SW 1271 (cell line): ENCODE measurements at regions not wholly inside any gene's neighbourhood (a gene's known extent, or its start where the extent isn't known, plus 50 kb on each side); places are given as distances from the start of the nearest gene placed in this dataset.
"Not testable (repeated sequence)": the region's sequence is repeated elsewhere in the genome, so short reads cannot be mapped to it uniquely, and the experiment has no call there.

Experiments used
- DNase-seq, 2 experiments: peaks; one replicate each; lab custom pipeline; 2025; lab: John Stamatoyannopoulos, UW

DNA sequence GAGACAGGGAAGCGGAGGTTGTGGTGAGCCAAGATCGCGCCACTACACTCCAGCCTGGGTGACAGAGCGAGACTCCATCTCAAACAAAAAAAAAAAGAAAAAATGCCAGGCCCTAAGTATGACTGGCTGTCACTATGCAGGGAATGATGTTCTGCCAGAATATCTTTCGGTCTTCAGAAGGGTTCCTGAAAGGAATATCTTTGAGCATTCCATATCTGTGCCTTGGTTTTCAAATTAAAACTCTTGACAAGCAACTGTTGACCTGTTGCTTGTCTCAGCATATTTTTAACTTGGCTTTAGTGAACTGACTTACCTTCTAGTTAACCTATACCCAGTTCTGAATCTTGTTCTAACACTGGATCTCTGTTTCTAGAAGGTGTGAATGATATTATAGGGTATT is 953.2 kb upstream of the FAM98A start:
- no peak for DNase-seq

- DNase-seq = no peak
These were observed 950.7 kb upstream of the FAM98A start for GRCh38 chr2:34549710-34550345.

DNA sequence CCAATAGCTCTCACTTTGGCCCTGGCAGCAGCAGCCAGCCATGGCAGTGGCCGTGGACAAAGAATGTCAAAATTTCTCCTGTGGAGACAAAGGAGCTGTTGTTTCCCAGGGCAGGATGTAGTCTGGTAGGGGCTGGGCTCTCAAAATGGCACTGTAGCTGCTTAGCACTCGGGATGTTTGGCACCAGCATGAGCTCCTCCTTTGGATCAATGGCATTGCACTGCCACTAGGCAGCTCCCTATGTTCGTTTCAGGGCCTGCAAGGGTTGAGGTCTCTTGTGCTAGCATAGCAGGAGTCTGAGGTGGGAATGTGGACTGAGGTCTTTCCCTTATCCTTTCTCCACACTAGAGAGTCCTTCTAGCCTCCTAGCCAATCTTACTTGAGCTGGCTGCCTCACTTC is 948.8 kb upstream of the FAM98A start:
- no peak for DNase-seq

DNA sequence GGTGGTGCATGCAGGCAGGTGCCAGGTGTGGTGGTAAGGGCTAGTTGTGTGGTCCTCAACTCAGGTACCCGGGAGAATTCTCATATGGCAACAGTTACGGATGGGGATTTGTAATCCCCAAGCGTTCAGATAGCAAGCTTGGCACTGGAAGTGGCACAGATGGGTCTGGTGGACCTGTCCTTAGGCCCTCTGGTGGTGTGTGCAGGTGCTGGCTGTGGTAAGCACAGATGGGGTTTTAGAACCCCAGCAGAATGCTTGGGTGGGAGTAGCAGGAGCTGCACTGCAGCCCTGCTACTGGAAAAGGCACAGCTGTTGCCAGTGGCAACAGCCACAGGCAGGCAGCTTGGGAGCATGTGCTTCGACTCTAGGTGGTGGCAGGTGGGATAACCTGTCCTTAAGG is 948.2 kb upstream of the FAM98A start:
- DNase-seq = no peak

DNA sequence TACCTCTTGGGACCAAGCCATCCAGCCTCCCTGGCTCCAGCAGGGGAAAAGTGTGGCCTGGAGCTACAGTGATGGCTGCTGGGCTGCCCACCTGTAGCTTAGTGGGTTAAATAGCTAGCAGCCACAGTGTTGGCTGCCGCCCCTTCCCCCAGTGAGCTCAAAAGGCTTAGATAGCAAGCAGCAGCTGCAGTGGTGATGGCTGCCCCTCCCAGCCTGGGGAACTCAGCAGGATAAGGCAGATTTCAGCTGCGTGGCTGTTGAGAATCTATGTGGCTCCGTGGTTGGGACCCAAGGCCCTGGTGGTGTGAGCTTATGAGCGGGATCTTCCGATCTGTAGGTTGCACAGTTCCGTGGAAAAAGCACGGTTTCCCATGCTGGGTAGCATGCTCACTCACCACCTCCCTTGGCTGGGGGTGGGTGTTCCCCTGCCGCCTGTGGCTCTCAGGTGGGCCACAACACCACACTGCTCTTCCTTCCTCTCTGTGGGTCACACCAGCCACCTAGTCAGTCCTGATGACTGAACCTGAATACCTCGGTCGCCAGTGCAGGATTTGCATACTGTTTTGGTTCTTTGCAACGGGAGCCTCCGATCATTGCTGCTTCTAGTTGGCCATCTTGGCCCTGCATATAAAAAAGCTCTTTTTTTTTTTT is 946.5 kb upstream of the FAM98A start:
- DNase-seq = no peak

DNA sequence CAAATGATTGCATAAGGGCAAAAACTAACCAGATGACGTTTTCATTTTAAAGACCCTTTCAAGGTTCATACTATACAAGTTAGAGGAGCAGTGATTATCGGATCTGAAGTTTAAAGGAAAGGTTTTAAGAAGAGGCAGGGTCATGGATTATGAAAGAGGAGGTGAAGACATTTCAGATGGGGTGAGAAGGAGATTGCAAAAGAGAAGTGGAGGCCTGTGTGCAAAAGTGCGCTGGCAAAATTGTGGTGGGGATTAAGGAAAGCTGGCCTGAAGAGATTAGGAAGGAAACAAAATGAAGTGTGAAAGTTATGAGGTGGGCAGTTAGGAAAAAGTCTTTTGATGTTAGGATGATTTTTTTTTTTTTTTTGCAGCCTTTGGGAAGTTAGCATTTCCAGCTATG is 935.7 kb upstream of the FAM98A start:
- no peak for DNase-seq

GRCh38 chr2:34534341-34534740 is 935.2 kb upstream of the FAM98A start:
- no peak for DNase-seq

GRCh38 chr2:34533585-34534183 is 934.6 kb upstream of the FAM98A start:
- no peak for DNase-seq

DNA sequence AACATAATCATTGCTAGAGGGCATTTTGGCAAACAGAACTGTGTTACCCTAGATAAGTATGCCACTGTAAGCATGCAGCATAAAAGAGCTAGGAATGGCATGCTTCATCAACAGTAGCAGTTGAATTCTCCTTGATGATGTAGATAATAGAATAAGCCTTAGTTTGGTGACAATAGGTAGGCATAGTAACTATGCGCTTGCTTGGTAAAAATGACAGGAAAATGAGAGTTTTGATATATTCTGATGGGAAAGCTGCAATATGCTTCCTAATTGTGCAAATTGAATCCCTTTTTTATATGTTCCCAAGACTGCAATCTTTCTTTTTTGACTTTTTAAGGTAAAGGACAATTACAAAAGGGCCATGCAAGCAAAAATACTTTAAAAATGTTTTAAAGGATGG is 930.9 kb upstream of the FAM98A start:
- no peak for DNase-seq

DNA sequence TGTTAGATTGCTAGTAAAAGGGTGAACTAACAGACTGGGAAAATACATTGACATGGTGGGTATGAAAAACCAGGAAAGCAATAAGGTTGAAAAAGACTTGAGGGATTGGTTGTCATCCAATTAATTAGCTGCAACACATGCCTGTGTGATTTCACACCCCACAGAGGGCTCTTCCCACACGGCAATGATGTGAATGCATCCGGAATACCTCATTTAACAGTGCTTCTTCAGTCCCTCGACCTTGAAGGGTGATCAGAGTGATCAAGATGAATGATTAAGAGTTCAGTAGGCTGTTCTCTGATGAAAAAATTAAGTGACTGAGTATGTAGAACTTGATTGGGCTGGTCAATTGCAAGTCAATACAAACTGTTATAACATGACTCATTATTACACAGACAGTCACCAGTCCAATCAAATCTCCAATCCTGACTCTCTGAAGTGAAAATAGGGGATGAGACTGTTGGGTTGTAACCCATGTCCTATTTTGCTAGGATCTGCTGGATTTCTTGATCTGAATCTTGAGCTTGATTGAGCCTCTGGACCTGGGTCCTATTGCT is 924.9 kb upstream of the FAM98A start:
- DNase-seq = no peak

DNA sequence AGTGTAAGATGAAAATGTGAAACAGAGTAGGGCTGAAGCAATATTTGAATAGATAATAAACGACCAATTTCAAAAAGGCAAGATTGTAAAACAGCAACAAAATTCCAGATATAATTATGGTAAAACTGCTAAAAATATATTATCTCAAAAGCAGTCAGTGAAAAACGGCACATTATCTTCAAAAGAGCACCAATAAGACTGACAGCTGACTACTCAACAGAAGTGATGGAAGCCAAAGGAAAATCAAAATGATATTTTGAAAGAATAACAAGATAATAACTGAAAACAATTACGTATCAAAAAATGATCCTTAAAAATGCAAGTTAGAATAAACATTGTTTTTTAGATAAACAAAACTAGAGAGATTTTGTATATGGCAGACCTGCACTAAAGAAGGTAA is 920.6 kb upstream of the FAM98A start:
- no peak for DNase-seq

DNA sequence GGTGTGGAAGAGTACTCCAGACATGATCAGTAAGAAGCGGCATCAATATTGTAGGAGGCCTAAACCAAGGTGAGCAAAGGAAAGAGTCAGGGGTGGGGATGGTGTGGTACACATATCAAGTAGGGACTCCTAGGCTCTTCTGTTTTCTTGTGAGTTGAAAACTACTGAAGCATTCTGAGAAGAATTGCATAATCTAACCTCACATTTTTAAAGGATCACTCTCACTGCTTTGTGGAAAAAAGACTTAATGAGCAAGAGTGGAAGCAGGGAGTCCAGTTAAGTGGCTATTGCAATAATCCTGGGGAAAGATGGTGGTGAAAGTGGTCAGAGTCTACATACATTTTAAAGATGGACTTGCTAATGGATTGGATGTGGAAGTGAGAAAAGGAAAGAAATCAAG is 899.5 kb upstream of the FAM98A start:
- DNase-seq = no peak

DNA sequence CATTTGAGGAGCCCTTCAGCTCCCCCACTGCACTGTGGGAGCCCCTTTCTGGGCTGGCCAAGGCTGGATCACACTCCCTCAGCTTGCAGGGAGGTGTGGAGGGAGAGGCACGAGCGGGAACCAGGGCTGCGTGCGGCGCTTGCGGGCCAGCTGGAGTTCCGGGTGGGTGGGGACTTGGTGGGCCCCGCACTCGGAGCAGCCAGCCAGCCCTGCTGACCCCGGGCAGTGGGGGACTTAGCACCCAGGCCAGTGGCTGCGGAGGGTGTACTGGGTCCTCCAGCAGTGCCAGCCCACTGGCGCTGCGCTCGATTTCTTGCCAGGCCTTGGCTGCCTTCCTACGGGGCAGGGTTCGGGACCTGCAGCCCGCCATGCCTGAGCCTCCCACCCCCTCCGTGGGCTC is 895.1 kb upstream of the FAM98A start:
- not testable (repeated sequence) for DNase-seq

GRCh38 chr2:34492561-34493455 is 893.7 kb upstream of the FAM98A start:
- no peak for DNase-seq

GRCh38 chr2:34486965-34487364 is 887.9 kb upstream of the FAM98A start:
- DNase-seq = no peak

DNA sequence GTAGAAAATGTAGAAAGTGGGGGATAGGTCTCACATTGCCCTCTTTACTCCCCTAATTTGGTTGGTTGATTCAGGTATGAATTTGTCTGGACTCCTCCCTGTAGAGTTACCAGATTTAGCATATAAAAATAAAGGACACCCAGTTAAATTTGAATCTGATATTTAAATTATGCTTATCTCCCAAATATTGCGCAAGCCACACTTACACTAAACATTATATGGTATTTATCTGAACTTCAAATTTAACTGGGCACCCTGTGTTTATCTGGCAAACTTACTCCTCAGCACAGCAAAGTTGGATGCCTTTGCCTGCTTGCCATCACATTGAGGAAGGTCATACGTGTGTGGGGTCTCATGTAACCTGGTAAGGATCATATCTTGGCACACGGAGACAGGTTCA is 882.4 kb upstream of the FAM98A start:
- no peak for DNase-seq

GRCh38 chr2:34480366-34480765 is 881.3 kb upstream of the FAM98A start:
- DNase-seq = no peak

- no peak for DNase-seq
These were observed 876.1 kb upstream of the FAM98A start for GRCh38 chr2:34475156-34475555.

- no peak for DNase-seq
These were observed 875.5 kb upstream of the FAM98A start for GRCh38 chr2:34474646-34475045.

DNA sequence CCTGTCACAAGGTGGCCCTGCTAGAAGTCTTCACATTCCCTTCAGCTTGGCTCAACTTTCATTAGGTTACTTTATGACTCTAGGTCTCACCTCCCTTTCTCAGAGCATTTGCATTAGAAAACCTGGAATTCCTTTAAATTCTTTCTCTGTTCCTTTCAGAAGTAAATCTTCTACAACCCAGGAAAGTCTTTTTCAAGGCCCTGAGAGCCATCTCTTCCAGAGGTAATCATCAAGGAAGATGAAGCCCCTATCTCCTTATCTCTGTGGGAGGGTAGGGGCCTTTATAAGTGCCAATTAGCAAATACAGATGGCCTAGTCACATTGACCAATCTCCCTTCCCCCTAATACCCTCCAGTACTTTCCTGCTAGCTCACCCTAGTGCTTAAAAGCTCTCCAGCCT is 848.0 kb upstream of the FAM98A start:
- DNase-seq = no peak

GRCh38 chr2:34423301-34423700 is 824.2 kb upstream of the FAM98A start:
- DNase-seq = peak in 1 of 2 experiments; percentile 10

DNA sequence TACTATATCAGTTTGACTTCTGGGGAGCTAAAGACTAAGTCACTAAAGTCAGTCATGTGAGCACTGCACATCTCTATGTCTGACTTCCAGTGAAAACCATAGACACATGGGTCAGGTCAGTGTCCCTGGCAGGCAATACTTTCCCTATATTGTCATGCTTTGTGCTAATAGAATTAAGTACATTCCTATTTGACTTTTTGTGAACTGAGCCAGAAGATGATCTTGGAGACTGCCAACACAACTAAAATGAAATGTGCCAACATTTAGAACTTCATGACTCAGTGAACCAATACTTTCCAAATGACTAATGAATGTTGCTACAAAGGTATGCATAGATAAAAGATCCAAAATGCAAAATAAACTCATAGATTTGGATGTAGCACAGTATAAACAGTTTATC is 820.8 kb upstream of the FAM98A start:
- DNase-seq = no peak
